ENCODE measurements at regions not wholly inside any gene's neighbourhood (a gene's known extent, or its start where the extent isn't known, plus 50 kb on each side); places are given as distances from the start of the nearest gene placed in this dataset.

DNA sequence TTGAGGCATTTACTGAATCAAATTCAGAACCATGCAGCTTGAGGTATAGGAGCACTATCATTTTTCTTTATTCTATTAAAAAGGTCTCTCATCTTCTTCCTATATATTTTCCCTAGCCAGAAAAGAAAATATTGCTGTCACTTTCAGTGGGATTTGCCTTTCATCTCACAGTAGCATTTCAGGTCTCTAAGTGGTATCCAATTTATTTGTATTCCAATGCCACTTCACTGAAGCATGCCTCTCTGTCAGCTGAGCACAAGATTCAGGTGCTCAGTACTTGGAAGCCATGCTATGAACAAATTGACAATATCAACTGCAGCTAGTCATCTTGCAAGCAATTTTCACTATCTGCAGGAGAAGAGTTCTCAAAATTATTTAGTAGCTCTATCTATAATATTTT, 457.2 kb upstream of the SLC39A10 start:
- no peak for TF ChIP-seq ZBTB1 (tag by site-specific recombination; IDR thresholded peaks at IDR 0.05)
- TF ChIP-seq ZNF837 (tag by site-specific recombination; IDR thresholded peaks at IDR 0.05): no peak
- TF ChIP-seq, protein P1, sequence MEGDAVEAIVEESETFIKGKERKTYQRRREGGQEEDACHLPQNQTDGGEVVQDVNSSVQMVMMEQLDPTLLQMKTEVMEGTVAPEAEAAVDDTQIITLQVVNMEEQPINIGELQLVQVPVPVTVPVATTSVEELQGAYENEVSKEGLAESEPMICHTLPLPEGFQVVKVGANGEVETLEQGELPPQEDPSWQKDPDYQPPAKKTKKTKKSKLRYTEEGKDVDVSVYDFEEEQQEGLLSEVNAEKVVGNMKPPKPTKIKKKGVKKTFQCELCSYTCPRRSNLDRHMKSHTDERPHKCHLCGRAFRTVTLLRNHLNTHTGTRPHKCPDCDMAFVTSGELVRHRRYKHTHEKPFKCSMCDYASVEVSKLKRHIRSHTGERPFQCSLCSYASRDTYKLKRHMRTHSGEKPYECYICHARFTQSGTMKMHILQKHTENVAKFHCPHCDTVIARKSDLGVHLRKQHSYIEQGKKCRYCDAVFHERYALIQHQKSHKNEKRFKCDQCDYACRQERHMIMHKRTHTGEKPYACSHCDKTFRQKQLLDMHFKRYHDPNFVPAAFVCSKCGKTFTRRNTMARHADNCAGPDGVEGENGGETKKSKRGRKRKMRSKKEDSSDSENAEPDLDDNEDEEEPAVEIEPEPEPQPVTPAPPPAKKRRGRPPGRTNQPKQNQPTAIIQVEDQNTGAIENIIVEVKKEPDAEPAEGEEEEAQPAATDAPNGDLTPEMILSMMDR (tag by site-specific recombination; IDR thresholded peaks at IDR 0.05): no peak
- TF ChIP-seq HOXD13 (CRISPR knock-in tag; IDR thresholded peaks at IDR 0.05; ENCODE audit: borderline replicate concordance): no peak
- no peak for TF ChIP-seq ZFP37 (tag by site-specific recombination; IDR thresholded peaks at IDR 0.05)
- TF ChIP-seq, protein P2, sequence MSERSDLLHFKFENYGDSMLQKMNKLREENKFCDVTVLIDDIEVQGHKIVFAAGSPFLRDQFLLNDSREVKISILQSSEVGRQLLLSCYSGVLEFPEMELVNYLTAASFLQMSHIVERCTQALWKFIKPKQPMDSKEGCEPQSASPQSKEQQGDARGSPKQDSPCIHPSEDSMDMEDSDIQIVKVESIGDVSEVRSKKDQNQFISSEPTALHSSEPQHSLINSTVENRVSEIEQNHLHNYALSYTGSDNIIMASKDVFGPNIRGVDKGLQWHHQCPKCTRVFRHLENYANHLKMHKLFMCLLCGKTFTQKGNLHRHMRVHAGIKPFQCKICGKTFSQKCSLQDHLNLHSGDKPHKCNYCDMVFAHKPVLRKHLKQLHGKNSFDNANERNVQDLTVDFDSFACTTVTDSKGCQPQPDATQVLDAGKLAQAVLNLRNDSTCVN (tag by site-specific recombination; optimal IDR thresholded peaks at IDR 0.05): no peak
- TF ChIP-seq ZNF514 (tag by site-specific recombination; IDR thresholded peaks at IDR 0.05): no peak
- no peak for TF ChIP-seq ZNF138 (tag by site-specific recombination; IDR thresholded peaks at IDR 0.05; ENCODE audit: borderline replicate concordance)
